ENCODE measurements at regions not wholly inside any gene's neighbourhood (a gene's known extent, or its start where the extent isn't known, plus 50 kb on each side); places are given as distances from the start of the nearest gene placed in this dataset.
"Not testable (repeated sequence)": the region's sequence is repeated elsewhere in the genome, so short reads cannot be mapped to it uniquely, and the experiment has no call there.

DNA sequence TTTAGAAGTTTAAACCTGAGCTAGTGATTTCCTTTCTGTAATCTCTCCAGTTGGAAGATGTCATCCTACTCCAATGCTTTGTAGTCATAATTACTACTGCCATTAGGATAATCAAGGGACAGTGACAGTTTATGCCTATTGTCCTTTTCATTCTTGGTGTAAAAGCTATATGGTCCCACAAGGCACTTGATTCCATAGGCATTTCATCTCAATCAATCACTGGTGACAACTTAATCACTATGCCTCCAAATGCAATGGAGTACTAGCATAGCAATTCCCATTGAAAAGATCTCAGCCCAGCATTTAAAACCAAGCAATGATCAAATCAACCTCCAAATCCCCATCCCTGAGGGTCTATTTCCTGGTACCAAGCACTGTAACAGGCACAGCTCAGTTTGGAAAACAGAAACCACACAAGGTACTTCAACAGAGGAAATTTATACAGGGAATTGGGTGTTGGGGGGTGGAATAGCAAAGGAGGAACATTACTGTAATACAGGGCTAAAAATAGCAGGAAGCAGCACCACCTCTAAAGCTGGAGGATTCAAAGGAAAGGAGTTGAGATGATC, 51.0 kb downstream of the FHIP2A start:
- no peaks in the 10 kb centered on the region for H3K27me3 ChIP-seq (ENCODE audit: control insufficient read depth, insufficient read depth, low read length)
- no peaks in the 10 kb centered on the region for H3K36me3 ChIP-seq (replicated peaks; ENCODE audit: control insufficient read depth, insufficient read depth, low read length)
- no peak overlapping the region for H3K4me3 ChIP-seq (ENCODE audit: insufficient read depth, low read depth, low read length)
- DNase-seq, result no peak

DNA sequence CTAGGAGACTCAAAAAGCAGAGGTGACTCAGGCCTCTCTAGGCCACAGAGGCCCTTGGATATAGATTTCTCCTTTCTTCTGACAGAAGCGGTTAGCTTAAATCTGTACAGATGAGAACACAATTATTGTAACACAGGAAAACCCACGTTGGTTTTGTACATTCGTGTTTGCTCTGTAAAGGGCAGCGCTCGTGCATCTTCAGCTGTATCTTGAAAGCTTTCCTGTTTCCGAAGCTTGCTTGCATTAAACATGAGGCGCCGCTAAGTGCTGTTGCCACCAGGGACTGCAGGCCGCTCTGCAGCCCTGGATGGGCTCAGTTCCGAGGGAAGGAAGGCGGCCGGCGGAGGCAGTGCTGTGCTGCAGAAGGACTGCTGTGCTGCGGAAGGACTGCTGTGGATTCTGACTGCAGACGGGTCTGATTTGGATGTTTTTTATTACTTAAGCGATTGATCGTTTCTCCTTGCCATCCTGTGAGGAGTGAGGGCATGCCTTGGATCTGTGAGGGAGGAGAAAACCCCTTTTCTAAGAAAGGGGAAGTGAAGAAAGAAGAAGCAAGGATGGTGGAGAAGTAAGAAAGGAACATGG, 53.3 kb downstream of the FHIP2A start:
- no peak overlapping the region for H3K4me3 ChIP-seq (ENCODE audit: insufficient read depth, low read depth, low read length)
- no peaks in the 10 kb centered on the region for H3K27me3 ChIP-seq (ENCODE audit: control insufficient read depth, insufficient read depth, low read length)
- no peaks in the 10 kb centered on the region for H3K36me3 ChIP-seq (replicated peaks; ENCODE audit: control insufficient read depth, insufficient read depth, low read length)
- peak; percentile 75 for DNase-seq

DNA sequence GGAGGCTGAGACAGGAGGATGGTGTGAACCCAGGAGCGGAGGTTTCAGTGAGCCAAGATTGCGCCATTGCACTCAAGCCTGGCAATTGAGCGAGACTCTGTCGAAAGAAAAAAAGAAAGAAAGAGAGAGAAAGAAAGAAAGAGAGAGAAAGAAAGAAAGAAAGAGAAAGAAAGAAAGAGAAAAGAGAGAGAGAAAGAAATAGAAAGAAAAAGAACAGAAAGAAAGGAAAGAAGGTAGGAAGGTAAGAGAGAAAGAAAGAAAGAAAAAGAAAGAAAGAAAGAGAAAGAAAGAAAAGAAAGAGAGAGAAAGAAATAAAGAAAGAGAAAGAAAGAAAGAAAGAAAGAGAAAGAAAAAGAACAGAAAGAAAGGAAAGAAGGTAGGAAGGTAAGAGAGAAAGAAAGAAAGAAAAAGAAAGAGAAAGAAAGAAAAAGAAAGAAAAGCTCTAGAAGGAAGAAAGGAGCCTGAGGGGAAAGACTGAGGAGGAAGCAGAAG, 54.1 kb downstream of the FHIP2A start:
- not testable (repeated sequence) for DNase-seq; H3K4me3 ChIP-seq (ENCODE audit: insufficient read depth, low read depth, low read length); H3K27me3 ChIP-seq (ENCODE audit: control insufficient read depth, insufficient read depth, low read length); H3K36me3 ChIP-seq (replicated peaks; ENCODE audit: control insufficient read depth, insufficient read depth, low read length)

DNA sequence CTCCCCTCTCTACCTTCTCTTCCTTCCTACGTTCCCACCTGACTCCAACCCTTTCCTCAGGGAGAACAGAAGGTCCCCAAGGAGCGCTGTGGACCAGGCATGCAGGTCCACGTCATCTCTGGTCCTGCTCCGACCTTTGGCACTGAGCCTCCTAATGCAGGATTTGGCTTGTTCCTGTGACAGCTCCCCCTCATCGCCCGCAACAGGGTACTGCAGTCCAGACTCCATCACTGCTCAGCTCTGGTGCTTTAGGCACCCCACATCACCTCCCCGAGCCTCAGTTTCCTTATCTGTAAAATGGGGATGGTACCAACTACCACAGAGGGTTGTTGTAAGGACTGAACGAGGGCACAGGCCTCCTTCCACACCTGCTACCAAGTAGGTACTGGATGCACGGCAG, 54.6 kb downstream of the FHIP2A start:
- DNase-seq, result peak; percentile 26
- Histone ChIP-seq H3K27me3 (ENCODE audit: control insufficient read depth, insufficient read depth, low read length) (no peaks in the 10 kb centered on the region), H3K4me3 (ENCODE audit: insufficient read depth, low read depth, low read length) (no peak overlapping the region), H3K36me3 (replicated peaks; ENCODE audit: control insufficient read depth, insufficient read depth, low read length) (no peaks in the 10 kb centered on the region)

- H3K36me3 ChIP-seq (replicated peaks; ENCODE audit: control insufficient read depth, insufficient read depth, low read length), result no peaks in the 10 kb centered on the region
- H3K4me3 ChIP-seq (ENCODE audit: insufficient read depth, low read depth, low read length), result no peak overlapping the region
- DNase-seq, result peak; percentile 79
- no peaks in the 10 kb centered on the region for H3K27me3 ChIP-seq (ENCODE audit: control insufficient read depth, insufficient read depth, low read length)
Observed at GRCh38 chr10:114876602-114877300, 55.2 kb downstream of the FHIP2A start.

GRCh38 chr10:114877301-114877644, 55.7 kb downstream of the FHIP2A start:
- H3K27me3 ChIP-seq (ENCODE audit: control insufficient read depth, insufficient read depth, low read length), result no peaks in the 10 kb centered on the region
- no peaks in the 10 kb centered on the region for H3K36me3 ChIP-seq (replicated peaks; ENCODE audit: control insufficient read depth, insufficient read depth, low read length)
- no peak overlapping the region for H3K4me3 ChIP-seq (ENCODE audit: insufficient read depth, low read depth, low read length)
- DNase-seq, result no peak

GRCh38 chr10:114879093-114879492, 57.5 kb downstream of the FHIP2A start:
- H3K36me3 ChIP-seq (replicated peaks; ENCODE audit: control insufficient read depth, insufficient read depth, low read length), result no peaks in the 10 kb centered on the region
- no peak for DNase-seq
- no peaks in the 10 kb centered on the region for H3K27me3 ChIP-seq (ENCODE audit: control insufficient read depth, insufficient read depth, low read length)
- no peak overlapping the region for H3K4me3 ChIP-seq (ENCODE audit: insufficient read depth, low read depth, low read length)

GRCh38 chr10:114879541-114880158, 58.1 kb downstream of the FHIP2A start:
- no peaks in the 10 kb centered on the region for H3K27me3 ChIP-seq (ENCODE audit: control insufficient read depth, insufficient read depth, low read length)
- H3K4me3 ChIP-seq (ENCODE audit: insufficient read depth, low read depth, low read length), result no peak overlapping the region
- peak; percentile 15 for DNase-seq
- no peaks in the 10 kb centered on the region for H3K36me3 ChIP-seq (replicated peaks; ENCODE audit: control insufficient read depth, insufficient read depth, low read length)

DNA sequence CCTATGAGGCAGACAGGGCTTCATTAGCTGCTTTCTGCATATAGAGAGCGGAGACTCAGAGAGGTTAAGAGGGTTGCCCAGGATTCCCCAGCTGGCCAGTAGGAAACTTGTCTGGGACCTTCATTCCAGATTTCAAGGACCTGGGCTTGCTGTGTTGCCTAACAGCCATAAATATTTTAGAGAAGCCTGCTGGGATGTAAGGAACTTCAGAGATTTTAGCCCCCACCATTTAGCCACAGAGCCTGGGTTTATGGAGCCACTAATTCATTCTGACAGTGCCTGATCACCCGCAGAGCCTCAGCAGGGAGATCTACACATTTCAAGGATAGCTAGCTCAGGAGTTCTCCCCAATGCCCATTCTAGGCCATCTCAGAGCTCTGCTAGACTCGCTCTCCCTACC, 56.6 kb upstream of the TRUB1 start:
- no peaks in the 10 kb centered on the region for H3K36me3 ChIP-seq (replicated peaks; ENCODE audit: control insufficient read depth, insufficient read depth, low read length)
- H3K4me3 ChIP-seq (ENCODE audit: insufficient read depth, low read depth, low read length), result no peak overlapping the region
- no peak for DNase-seq

DNA sequence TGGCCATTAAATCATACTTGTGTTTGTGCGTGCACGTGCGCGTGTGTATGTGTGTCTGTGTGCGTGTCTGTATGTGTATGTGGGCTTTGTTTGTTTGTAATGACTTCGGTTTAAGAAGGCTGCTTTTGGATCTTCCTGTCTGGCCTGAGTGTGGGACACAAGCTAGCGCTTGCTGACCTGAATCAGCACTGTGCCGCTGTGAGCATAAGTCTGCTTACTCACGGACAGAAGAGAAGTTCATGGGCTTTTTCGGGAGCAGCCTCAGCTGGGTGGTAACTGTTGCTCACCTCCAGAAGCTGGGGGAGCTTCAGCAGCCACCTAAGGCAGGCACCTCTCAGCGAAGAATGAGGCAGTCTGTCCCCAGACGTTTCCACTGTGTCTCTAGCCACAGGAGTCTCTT, 56.1 kb upstream of the TRUB1 start:
- Histone ChIP-seq H3K36me3 (replicated peaks; ENCODE audit: control insufficient read depth, insufficient read depth, low read length) (no peaks in the 10 kb centered on the region), H3K27me3 (ENCODE audit: control insufficient read depth, insufficient read depth, low read length) (no peaks in the 10 kb centered on the region), H3K4me3 (ENCODE audit: insufficient read depth, low read depth, low read length) (no peak overlapping the region)
- DNase-seq, result no peak

More for the DNA sequence above, 56.6 kb upstream of the TRUB1 start:
- H3K27me3 ChIP-seq (ENCODE audit: control insufficient read depth, insufficient read depth, low read length), result no peaks in the 10 kb centered on the region

DNA sequence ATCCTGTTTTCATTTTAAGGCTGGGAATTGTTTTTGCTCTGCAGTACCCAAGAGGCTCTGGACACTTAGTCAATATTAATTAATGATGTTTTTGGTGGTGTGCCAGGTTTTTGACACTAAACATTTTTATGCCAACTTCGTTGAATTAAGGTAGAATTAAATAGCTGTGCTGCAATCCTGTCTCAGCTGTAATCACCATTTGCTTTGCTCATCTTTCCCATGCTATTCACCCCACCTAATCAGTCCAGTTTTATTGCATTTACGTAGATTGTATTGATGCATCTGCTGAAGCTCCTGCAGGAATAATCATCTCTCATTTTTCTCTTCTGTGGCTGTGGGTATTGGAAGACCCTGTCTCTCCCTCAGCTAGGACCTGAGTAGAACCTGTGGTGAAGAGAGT, 52.6 kb upstream of the TRUB1 start:
- H3K36me3 ChIP-seq (replicated peaks; ENCODE audit: control insufficient read depth, insufficient read depth, low read length), result no peaks in the 10 kb centered on the region
- no peak for DNase-seq
- no peak overlapping the region for H3K4me3 ChIP-seq (ENCODE audit: insufficient read depth, low read depth, low read length)
- H3K27me3 ChIP-seq (ENCODE audit: control insufficient read depth, insufficient read depth, low read length), result no peaks in the 10 kb centered on the region

Measured in H7 (cell line).